ENCODE measurements at regions not wholly inside any gene's neighbourhood (a gene's known extent, or its start where the extent isn't known, plus 50 kb on each side); places are given as distances from the start of the nearest gene placed in this dataset.

DNA sequence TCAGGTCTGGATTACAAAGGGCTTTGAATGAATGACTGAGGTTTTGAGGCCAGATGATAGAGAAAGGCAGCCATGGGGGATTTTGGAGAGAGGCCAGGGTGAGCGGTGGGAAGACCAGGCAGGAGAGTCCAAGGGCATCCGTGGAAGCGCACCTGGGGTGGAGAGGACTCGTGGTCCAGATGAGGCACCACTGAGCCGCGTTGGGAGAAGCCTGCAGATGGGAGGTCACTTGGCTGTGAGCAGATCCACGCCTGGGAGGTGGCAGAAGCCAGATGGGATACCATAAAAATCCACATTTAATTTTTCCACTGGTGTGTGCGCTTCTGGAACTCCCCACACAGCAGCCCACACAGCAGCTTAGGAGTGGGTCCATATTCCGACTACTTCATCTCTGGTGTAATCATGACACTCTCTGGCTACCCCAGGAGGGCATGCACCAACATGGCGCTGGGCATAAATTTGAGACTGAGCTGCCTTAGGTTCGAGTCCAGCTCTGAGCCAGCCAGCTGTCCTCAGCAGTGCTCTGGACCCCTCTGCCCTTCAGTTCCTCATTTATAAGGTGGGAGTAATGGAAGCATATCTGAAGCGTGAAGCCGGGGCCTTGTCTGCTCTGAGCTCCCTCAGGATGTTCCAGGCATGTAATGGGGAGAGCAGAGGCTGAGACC, 90.2 kb upstream of the FAM20C start:
- TF ChIP-seq, protein P1, sequence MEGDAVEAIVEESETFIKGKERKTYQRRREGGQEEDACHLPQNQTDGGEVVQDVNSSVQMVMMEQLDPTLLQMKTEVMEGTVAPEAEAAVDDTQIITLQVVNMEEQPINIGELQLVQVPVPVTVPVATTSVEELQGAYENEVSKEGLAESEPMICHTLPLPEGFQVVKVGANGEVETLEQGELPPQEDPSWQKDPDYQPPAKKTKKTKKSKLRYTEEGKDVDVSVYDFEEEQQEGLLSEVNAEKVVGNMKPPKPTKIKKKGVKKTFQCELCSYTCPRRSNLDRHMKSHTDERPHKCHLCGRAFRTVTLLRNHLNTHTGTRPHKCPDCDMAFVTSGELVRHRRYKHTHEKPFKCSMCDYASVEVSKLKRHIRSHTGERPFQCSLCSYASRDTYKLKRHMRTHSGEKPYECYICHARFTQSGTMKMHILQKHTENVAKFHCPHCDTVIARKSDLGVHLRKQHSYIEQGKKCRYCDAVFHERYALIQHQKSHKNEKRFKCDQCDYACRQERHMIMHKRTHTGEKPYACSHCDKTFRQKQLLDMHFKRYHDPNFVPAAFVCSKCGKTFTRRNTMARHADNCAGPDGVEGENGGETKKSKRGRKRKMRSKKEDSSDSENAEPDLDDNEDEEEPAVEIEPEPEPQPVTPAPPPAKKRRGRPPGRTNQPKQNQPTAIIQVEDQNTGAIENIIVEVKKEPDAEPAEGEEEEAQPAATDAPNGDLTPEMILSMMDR (IDR thresholded peaks at IDR 0.05; ENCODE audit: poor library complexity), result no peak
- TF ChIP-seq EZH2 (IDR thresholded peaks at IDR 0.05; ENCODE audit: borderline replicate concordance), result no peak

Measured in hepatocyte (in vitro differentiated cells).